ENCODE measurements at regions not wholly inside any gene's neighbourhood (a gene's known extent, or its start where the extent isn't known, plus 50 kb on each side); places are given as distances from the start of the nearest gene placed in this dataset.

DNA sequence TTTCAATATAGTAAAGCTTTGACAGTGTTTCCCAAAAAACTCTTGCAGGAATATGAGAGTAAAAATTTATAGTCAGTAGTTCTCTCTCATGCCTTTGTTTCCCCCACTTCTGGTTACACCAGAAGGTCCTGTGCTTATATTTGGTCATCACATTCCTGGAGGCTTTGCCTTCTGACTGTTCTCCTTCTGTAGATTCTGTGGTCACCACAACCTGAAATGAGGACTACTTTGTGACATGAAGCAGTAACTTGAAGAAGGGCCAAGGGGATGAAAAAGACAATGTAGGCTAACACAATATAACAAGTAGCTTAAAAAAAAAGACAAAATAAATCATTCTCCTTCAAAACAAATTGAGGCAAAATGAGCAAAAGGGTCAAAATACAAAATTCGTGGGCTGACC lies 366.2 kb upstream of the NR3C2 start:
- no peak for DNase-seq (ENCODE audit: low read depth)

DNA sequence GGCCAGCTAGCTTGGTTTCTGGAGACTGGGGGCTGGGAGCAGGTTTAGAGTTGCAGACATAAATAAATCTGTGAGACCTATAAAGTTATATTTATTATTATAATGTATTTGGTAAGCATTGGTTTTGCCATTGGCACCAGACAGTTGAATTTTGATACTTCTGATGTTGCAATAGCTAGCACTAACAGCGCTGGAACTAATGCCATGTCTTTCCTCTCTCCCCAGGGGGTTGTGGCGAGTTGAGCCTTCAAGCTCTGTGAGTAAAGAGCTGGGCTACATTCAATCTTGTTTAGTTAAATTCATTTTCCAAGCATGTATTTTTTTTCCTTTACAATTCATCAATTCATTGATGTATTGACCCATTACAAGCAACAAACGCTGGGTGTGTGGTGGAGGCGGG lies 358.7 kb upstream of the NR3C2 start:
- no peak for DNase-seq (ENCODE audit: low read depth)

DNA sequence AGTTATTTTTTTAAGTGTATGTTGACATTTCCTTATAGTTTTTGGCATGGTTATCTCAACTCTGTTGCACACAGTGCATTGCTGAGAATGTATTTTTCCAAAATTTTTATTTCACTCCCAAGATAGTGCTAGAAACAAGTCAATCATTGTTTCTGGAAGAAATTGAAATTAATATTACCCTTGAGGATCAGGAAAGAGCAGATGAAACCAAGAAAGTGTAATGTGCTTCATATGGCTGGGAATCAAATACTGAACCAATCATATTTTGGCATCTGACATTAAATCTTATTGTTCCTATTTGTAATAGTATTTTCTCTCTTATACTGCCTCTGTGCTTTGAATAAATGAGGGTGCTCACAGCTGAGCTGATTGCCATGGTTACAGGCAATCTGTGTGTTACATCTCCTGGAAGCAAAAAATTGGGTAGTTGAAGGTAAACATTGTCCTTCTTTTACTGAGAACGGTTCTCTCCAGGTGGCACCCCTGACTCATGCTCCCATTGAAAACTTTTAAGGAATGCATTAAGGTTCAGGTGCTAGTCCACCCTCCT lies 358.2 kb upstream of the NR3C2 start:
- no peak for DNase-seq (ENCODE audit: low read depth)

DNA sequence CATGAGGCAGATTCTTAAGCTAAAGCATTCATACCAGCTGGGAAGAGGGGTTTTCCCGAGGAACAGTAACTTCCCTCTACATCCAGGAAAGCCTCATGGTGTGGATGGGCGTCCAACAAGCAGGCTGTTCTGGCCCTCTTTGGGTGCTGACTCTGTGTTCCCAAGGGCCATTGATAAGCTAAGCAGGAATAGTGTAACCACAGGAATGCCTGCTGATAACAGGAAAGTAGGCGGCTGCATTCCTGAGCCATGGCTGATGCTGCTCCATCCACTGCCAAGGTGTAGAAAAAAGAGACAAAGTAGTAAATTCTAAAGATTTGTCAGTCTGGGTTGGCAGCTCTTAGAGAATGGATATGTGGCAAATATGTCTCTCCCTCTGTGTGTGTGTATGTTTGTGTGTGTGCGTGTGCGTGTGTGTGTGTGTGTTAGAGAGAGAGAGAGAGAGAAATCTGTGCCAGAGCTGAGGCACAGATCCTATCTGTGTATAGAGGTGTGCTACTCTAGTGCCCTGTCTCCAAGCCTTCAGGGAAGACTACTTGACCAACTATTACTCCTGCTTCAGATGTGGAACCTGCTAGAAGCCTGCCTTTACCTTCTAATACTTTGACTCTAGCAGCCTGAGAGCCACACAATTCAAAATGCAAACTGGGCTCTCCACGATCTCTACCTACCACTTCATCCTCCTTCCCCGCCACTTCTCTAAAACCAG lies 353.1 kb upstream of the NR3C2 start:
- DNase-seq (ENCODE audit: low read depth): peak; percentile 58

DNA sequence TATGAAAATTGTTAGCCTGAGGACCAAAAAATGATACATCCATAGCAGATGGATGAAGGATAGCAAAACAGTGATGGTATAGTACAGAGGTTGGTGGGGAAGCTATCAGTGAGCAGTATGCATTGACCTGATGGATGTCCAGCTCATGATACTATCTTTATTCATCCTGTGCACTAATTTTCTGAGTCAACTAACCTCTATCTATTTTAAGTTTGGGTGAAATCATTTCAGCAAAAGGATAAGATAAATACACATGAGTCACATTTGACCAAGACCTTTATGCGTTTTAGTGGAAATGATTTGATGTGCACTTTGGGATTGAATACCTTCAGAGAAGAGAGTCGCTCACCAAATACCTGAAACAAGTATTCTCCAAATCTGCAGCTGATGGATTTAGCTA lies 351.0 kb upstream of the NR3C2 start:
- no peak for DNase-seq (ENCODE audit: low read depth)

DNA sequence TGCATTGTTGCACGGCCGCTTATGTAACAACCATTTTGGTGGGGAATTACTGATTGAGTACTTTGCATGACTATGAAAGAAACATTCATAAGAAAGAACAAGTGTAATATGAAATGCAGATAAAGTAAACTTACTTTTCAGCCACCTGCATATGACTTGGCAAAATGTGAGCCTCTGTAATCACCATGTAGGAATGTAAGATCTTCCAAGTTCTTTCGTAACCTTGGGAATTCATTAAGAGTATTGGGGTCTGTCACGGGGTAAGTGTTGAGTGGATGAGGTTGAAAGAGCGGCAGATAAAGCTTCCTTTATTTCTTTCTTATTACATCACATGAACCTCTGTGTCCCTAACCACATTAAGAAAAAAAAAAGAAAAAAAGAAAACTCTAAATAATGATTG lies 348.5 kb upstream of the NR3C2 start:
- no peak for DNase-seq (ENCODE audit: low read depth)

DNA sequence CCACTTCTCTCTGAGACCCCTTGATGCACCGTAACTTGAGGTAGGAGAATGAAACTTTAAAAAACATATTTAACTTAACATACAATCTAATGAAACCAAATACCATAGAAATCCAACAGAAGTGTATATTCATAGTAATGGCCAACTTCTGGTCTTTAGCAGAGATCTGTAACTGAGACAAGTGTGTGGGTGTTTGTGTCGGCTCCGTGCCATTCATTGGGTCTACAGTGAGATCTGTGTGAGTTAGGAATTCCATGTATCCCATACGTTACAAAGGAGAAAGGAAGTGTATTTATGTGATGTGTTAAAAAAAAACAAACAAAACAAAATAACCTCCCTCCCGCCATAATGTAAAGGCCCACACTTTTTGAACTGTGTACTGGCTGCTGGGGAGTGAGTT lies 348.0 kb upstream of the NR3C2 start:
- no peak for DNase-seq (ENCODE audit: low read depth)

DNA sequence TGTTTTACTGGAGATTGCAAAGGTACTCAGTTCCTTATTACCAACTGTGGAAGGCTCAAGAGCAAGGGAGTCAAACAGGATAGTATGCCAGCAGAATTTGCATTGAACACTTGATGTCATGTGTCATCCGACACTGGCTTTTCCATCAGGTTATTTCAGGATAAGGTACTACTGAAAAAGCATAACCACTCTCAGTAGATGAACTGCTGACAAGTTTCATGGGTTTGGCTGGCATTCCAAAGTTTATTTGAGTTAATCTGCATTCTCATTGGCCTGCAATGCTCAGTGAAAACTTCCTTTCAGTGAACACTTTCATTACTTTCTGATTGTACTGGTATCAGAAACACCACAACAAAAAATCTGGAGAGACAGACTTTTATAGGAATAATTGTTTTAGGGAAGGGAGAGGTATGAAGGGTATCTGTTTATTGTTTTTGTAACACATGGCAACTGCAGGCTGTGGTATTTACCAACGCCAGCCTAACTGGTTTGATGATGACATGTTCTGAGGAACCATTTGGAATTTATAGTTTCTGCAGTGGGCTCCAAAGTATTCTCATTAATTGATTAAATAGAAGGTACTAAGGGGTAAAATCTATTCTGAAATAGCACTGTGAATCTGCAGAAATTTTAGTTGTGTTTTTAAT lies 345.7 kb upstream of the NR3C2 start:
- no peak for DNase-seq (ENCODE audit: low read depth)

DNA sequence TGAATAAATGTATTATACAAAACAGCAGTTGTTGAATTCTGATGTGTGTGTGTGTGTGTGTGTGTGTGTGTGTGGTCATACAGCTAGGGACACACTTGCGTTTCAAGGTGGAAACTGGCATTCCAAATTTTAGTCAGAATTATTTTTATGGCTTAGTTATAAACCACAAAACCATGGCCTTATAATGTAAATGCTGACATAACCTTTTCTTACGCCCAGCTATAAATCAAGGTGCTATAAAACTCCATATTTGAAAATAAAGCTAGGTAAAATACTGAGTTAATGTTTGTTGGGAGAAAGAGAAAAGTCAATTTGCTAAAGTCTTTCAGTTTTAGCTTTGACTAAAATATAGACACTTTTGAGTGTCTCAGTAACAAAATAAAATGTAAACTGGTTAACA lies 345.1 kb upstream of the NR3C2 start:
- no peak for DNase-seq (ENCODE audit: low read depth)

DNA sequence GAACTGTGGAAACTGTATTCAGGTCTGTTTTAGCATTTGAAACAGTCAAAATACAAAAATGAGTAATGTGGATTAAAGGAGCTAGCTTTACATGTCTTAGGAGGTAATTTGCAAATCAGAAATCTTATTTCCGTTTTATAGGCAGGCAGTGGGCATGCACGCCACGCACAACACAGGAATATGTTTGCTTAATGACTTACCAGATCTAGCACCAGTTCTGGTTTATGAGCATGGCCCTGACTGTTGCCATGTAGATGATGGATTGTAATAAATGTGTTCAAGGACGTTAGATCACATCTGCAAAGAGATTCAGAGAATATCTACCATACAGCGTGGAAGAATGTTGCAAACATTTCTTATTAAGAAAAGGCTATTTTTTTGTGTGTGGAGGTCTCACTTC lies 344.5 kb upstream of the NR3C2 start:
- no peak for DNase-seq (ENCODE audit: low read depth)

DNA sequence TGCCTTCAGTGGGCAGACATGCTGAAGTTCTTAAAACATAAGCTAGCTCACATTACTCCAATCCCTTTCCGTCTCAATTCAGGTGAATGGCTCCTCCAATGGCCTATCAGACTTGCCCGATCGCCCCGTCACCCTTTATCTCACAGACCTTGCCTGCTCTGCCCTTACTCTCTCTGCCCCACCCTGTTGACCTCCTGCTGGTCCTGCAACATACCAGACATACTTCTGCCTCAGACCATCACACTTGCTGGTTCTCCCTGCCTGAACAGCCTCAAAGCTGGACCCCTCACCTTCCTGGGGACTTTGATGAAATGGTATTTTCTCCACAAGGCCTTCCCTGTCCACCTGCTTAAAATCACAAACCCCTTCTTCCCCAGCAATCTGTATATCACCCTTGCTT lies 340.1 kb upstream of the NR3C2 start:
- no peak for DNase-seq (ENCODE audit: low read depth)

DNA sequence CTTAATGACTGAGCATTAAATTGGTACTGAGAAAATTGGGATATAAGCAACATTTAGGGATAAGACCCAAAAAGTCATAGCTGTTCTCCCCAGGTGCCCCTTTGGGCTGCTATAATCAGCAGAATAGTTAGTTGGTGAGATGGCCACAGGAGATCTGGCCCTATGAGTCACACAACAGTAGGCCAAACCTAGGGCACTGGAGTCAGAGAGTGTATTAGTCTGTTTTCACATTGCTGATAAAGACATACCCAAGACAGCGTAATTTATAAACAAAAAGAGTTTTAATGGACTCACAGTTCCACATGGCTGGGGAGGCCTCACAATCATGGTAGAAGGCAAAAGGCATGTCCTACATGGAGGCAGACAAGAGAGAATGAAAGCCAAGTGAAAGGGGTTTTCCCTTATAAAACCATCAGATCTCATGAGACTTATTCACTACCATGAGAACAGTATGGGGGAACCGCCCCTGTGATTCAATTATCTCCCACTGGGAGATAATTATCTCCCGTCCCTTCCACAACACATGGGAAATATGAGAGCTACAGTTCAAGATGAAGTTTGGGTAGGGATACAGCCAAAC lies 338.3 kb upstream of the NR3C2 start:
- DNase-seq (ENCODE audit: low read depth): no peak

DNA sequence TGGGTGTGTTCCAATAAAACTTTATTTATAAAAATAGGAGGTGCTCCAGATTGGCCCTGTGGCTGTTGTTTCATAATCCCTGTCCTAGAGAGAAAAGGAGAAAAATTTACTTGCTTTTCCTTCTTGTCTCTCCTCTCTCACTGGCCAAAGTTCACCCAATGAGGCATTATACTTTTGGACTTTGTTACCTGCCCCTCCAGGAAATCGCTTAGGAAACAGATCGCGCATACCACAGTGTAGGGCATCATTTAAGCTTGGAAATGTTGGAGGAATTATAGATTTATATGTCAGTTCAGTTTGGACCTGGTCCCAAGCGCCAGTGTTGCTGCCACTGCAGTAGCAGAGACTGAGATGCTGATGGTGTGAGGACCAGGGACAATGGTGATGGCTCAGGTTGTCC lies 337.6 kb upstream of the NR3C2 start:
- DNase-seq (ENCODE audit: low read depth): no peak

DNA sequence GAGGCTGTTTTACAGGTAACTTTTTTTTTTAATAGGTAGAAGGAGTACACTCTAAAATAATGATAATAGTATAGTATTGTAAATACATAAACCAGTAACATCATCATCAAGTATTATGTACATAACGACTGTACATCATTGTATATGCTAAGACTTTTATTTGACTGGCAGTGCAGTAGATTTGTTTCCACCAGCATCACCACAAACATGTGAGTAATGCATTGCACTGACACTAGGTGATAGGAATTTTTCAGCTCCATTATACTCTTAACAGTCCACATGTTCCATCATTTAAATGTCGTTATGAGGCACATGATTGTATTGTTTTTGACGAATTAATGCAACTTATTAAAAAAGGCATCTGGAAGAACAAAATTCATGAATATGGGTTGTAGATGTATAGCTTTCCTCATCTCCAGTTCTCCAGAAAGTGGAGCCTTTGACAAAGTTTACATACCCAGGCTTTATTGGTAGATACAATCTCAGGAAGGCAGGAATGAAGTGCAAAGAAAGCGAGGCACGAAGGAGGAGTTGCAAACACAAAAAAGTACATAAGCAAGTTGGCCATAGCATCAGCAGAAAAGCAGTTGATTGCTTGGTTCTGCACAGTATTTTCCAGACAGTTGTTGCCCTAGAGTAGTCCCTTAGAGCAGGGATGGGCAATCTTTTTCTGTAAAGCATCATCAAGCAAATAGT lies 336.9 kb upstream of the NR3C2 start:
- DNase-seq (ENCODE audit: low read depth): no peak

DNA sequence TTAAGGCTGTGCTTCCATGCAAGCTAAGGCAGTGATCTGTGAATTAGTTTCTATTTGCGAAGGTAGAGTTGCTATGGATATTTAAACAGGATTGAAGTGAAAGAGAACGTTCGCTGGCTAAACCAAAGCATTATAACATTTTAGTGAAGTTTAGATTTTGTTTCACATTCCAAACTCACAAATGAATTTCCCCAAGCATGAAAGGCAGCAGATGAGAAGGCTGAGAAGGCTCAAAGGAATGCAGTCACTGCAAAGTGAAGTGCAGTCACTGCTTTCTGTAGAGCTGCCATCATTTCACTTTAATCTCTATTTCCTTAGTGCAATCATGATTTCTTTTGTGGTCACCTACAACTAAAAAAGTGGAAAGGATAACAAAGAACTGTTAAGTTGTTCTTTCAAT lies 334.7 kb upstream of the NR3C2 start:
- no peak for DNase-seq (ENCODE audit: low read depth)

DNA sequence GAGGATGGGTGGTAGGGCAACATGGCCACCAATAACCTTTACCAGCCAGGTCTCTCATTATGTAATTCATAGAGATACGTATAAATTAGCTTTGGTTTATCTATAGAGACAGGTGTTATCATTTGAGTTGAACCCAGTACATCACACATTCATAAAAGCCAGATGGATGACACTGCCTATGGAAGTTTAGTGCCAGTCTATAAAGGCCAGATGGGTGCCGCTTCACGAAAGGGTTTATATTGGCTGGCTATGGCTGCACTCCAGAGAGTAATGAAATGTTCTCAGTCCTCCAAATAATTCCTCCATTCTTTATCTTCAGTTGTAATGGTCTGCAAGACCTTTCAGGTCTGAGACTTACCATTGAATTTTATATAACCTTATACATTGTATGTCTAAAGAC lies 331.9 kb upstream of the NR3C2 start:
- DNase-seq (ENCODE audit: low read depth): no peak

DNA sequence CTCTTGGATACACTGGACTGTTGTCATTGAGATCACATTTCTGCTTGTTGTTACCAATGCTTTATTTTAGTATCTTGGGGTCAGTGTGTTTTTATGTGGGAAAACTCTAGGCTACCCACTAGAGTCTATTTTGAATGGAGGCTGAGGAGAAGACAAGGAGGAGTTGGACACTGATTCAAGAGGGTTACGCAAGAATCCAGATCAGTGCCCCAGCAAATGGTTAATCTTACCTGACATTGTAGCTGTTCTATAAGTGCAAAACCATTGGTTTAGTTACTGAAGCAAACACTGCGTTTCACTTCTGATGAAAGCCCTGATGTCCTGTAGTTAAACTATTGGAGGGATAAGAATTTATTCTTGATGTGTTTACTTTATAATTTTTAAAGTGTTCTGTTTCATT lies 331.1 kb upstream of the NR3C2 start:
- no peak for DNase-seq (ENCODE audit: low read depth)

DNA sequence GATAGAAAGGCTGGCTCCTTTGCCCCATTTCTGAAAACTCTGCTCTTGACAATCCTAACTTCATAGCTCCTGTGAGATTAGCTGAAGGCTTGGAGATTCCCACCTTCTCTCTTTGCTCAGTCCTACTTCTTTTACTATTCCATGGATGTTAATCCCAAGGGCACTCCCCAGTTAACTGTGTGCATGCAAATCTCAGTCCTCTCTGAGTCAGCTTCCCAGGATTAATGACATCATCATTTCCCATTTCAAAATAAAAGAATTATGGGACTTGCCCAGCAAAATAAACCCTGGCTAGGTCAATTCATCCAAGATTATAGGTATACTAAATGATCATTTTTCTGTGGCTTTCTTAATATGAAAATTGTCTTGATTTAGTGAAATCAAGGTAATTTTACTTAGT lies 328.6 kb upstream of the NR3C2 start:
- DNase-seq (ENCODE audit: low read depth): no peak

DNA sequence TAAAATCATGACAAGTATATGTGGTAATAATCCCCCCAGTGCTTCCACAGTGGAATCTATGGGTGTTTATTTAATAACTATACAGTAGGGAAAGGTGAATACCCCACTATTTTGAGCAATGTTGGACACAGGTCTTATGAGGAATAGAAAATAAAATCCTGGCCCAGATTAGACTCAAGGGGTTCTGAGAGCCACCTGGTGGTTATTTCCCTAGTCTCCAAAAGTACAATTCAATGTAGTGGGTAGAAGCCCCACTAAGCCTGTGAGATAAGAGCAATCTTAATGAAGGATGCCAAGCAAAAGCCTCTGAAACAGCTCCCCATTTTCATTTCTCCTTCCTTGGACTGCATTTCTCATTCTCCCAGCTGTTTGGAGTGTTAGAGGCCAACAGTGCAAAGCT lies 328.2 kb upstream of the NR3C2 start:
- DNase-seq (ENCODE audit: low read depth): no peak

DNA sequence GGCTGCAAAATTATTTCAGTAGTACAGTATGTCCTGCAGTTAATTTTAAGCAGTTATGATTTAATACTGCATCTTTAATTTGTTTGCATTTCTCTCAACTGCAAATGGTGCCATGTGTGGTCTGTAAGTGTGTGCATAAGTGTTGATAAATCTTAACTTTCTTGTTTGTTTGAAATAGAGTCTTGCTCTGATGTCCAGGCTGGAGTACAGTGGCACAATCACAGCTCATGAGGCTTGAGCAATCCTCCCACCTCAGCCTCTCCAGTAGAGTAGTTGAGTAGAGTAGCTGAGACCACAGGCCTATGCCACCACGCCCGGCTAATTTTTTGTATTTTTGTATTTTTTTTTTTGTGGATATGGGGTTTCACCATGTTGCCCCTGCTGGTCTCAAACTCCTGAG lies 322.5 kb upstream of the NR3C2 start:
- no peak for DNase-seq (ENCODE audit: low read depth)

DNA sequence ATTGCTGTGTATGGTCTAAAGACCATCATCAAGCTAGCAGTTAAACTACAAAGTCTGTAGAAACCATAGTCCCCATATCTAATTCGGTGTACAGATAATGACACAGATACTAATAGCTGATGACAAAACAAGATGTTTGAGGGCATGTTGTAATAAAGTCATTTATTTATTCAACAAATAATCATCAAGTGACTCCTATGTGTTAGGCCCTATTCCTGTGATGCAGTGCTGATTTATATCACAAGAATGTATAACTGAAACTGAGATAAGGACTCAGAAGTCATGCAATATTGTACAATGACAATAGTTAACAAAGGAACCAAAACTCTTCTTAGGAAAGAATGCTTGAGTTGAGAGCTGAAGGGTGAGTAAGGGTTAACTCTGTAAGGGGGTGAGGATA lies 315.0 kb upstream of the NR3C2 start:
- DNase-seq (ENCODE audit: low read depth): no peak

DNA sequence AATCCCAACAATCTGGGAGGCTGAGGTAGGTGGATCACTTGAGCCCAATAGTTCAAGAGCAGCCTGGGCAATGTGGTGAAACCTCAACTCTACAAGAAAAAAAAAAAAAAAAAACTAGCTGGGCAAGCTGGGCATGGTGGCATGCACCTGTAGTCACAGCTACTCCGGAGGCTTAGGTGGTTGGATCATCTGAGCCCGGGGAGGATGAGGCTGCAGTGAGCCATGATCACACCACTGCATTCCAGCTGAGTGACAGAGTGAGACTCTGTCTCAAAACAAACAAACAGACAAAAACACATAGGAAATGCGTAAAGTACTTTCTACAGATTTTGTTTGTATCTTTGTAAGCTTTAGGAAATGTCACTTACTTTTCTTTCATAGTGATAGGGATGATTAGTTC lies 307.2 kb upstream of the NR3C2 start:
- DNase-seq (ENCODE audit: low read depth): no peak

DNA sequence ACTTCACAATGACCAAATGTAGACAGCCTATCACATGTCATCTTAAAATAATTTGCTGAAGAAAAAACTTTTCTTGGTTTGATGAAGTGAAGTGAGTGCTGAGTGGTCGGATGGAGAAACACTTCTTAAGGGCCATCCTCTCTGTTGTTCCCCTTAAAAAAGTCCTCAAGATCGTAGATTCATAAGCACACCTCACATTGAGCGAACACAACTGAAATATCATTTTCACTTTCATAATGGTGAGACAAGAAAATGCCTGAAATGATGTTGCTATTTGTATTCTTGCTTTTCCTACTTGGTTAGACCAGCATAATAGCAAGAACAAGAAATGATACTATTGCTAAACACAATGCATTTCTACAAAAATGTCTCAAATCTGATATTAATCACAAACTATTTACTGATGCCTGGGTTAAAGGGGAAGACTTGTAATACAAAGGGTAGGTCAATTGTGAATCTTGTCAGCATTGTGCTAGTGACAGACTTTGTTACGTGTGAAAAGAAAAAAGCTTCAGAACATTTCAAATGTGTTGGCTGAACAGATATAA lies 305.6 kb upstream of the NR3C2 start:
- DNase-seq (ENCODE audit: low read depth): no peak

All from HS-5 (cell line).